ENCODE measurements at regions not wholly inside any gene's neighbourhood (a gene's known extent, or its start where the extent isn't known, plus 50 kb on each side); places are given as distances from the start of the nearest gene placed in this dataset.

DNA sequence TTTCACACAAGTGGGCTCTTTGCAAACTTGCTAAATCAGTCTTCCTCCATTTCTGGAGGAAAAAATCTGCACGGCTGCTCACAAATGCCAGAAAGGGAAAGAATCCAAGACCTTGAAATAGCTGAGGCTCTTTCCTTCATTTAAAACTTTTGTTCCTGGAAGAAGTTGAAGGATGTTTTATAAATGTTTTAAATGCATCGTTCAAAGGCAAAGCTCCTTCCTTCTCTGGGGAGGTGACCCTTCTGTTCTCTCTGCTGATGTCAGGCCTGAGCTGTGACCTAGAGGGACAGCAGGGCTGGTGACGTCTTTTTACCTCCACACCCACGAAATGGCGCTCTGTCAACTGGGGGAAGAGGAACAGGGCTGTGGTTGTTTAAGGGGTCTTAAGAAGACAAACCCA, 376.4 kb upstream of the ZNF507 start:
- DNase-seq (ENCODE audit: low read depth in 2 of 3, low spot score in 1 of 3): no peak

DNA sequence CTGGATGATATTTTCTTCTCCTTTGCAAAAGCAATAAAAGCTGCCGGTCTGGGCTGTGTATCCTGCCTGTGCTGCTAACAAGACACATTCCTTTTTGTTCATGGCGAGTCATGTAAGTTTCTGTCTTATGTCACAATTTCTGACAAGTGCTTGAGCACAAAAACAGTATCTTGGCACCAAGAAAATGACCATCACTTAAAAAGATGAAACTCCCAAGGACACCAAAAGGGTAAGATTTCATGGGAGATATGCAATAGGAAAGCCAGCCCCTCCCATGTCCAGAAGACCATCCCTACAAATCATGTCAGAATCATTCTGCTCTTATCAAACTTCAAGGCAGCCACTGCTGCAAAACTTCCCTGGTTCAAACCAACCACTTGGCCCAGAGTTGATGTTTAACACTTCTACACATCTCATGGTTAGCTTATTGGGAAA, 375.4 kb upstream of the ZNF507 start:
- no peak for DNase-seq (ENCODE audit: low read depth in 2 of 3, low spot score in 1 of 3)

DNA sequence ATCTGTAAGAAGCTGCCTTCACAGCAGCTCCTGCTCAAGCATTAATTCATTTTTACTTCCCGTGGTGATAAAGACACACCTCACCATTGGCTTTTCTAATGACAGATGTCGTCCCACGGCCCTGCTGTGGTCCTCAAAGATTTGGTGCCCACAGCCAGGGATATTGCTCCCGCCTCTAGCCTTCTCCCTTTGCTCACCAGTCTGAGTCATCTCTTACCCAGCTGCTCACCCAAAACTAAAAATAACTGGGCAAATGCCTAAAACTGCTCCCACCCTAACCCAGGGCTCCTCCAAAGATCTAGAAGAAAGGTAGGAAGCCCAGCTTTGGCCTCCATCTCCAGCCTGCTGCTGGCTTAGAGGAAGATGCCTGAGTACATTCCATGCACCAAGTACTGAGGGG, 371.1 kb upstream of the ZNF507 start:
- DNase-seq (ENCODE audit: low read depth in 2 of 3, low spot score in 1 of 3): no peak

DNA sequence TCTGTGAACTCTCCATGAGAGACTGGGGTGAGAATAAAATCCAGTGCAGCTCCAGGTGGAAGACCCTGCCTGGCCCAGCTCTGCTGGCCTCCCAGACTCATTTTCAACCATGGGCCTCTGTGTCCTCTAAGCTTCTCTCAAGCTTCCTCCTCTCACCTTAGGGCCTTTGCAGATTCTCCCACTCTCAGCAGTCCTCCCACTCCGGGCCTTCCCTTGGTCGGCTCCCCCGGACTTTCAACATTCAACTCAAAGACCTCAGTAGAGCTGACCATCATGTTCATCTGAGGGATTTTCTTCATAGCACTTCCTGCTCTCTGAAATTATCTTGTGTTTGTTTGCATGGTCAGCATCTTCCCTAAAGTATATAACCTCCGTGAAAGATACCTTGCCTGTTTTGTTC, 370.5 kb upstream of the ZNF507 start:
- no peak for DNase-seq (ENCODE audit: low read depth in 2 of 3, low spot score in 1 of 3)

DNA sequence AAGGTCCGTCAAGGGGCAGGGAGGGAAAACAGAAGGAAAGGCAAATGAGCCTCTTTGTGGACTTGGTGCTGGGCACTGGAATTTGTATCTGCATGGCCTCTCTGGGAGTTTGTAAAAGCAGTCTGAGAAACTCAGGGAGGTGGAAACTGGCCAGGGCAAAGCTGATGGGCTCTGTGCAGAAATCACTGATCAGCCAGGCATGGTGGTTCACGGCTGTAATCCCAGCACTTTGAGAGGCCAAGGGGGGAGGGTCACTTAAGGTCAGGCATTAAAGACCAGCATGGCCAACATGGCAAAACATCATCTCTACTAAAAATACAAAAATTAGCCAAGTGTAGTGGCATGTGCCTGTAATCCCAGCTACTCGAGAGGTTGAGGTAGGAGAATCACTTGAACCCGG, 369.9 kb upstream of the ZNF507 start:
- DNase-seq (ENCODE audit: low read depth in 2 of 3, low spot score in 1 of 3): no peak

DNA sequence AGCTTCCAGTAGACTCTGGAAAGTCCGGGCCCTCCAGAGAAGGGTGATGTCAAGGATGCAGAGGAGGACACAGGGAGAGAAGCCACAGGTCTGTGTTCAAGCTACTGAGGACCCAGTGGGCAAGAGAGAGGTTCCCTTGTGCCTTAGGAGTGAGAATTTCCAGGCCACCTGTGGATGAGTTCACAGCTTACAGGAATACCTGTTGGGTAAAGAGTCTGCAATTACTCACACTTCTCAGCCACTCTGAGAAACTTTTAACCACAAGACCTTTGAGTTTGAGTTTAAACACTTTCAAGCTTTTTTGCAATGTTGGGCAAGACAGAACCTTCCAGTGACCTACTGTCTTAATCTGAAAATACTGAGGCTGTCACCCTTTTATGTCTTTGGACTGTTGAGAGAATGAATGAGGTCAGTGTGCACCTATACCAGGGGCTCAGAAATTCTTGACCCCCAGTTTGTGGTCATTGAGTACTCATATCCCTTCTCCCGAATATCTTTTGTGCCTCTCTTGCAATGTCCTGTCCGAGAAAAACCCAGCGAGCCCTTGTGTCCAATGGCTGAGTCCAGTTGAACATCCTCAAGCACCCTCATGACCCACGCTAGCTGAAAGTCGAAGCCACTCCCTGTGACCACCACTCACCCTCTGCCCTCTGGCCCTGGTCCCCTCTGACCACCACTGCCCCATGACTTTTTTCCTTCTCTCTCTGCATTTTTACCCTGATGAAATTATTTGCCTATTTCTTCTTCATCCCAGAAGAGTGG, 368.5 kb upstream of the ZNF507 start:
- DNase-seq (ENCODE audit: low read depth in 2 of 3, low spot score in 1 of 3): no peak

DNA sequence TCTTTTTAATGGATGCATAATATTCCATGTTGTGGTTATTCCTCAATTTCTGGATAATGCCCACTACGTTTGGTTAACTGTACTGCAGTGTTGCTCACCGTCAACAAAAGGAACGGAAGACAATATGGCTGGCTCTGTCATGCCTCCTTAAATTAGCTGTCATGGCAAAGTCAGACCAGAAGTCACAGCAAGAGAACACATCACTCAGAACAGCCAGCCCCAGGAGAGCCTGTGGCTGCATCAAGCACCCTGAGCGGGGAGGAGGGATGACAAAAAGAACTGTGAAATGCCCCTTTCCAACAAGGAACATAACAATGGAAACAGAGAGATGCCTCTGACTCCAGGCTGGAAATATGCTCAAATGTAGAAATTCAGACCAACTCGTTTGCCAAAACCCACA, 366.0 kb upstream of the ZNF507 start:
- DNase-seq (ENCODE audit: low read depth in 2 of 3, low spot score in 1 of 3): no peak

DNA sequence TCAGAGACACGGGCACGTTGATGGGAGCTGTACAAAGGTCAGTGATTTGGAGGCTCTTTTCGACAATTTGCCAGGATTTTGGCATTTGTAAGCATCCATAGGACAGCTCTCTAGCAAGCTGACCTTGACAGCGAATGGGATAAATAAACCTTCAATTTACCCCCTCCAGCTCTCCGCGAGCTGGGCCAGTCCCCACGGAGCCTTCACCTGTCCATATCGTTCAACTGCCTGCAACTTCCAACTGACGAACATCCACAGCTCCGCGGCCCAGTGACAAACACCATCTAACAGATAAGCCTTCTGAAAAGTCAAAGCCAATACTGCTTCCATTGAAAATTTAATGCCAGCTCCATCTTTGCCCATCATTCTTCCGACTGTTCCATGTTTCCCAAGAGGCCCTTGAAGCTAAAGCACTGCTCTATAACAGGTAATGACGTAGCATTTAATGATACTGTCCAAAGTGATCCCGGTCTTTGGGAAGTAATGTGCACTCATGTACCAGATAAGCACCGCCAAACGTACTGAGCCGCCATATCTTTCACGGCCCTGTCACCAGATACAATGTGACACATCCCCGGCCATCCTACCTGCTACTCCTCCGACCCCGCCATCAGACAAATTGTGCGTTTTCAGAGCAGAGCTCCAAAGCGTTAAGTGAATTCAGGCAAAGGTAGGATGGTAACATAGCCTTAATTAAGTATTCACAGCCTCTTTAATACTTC, 365.3 kb upstream of the ZNF507 start:
- no peak for DNase-seq (ENCODE audit: low read depth in 2 of 3, low spot score in 1 of 3)

DNA sequence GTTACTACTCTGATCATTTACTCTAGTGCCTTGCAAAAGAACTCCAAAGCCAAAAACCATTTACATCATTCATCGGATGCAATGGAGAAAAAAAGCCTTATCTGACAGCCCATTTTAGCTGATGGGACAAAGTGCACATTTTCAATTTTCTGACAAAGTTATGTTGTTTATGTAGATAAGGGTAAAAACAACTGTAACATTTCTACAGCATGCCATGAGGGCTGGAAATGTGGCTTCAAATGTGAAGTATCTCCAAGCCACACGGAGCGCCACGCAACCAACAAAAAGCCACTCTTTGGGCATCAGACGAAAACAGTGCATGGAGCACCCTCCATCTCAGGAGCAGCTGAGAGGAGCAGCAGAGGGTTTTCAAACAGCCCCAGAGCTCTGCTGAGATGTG, 364.6 kb upstream of the ZNF507 start:
- no peak for DNase-seq (ENCODE audit: low read depth in 2 of 3, low spot score in 1 of 3)

DNA sequence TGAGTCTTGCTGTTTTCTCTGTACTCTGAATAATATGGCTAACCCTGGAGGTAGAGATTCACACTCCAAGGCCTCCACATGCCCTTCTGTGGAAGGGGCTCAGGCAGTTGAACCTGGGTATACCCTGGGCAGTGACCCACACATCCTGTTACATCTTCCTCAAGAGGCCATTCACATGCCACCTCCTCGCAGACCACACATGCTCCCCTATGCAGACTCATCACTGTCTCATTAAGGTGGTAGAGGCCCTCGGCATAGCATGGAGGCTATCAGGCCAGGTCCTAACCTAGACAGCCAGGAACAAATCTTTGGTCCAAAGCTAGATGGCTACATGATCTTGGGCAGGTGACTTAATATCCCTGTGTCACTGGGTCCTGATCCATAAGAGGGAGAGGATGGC, 363.9 kb upstream of the ZNF507 start:
- no peak for DNase-seq (ENCODE audit: low read depth in 2 of 3, low spot score in 1 of 3)

DNA sequence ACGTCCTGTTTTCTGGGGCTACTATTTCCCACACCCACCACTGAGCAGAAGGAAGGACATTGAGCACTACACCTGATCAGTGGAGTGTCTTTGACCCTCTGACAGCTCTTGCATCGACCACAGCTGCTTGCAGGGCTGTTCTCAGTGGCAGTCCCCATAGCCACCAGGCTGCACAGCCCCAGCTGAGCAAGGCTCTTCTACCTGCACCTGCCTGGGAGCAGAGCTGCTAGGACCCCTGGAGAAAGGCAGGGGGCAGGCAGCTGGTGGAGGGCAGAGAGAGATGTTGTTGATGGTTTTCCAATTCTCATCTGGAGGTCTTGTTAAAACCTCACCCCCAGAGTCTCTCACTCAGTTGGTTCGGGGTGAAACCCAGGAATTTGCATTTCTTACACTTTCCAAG, 361.8 kb upstream of the ZNF507 start:
- DNase-seq (ENCODE audit: low read depth in 2 of 3, low spot score in 1 of 3): no peak

DNA sequence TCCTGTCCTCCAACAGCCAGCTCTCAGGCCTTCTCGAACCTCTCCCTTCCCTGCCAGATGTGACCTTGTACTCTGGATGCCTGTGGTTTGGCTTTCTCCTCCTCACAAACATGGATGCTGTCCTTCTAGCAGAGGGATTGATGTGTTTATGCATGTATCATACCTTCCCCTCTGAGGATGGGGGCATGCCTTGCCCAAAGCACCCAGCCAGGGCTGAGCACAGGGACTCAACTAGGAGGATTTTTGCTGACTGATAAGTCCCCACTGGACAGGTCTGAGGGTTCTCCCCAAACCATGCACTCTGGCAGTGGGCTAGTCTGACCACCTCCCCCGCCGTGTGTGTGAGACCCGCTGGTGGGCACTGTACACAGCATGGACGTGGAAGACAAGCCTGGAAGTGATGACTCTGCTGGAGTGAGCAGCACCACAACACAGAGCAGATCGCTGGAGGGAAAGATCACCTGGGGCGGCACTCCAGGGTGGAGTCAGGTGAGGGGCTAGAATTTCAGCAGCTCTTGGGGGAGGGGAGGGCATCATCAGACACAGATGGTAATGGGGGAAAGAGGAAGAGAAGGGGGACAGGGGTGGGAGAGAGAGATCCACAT, 360.3 kb upstream of the ZNF507 start:
- no peak for DNase-seq (ENCODE audit: low read depth in 2 of 3, low spot score in 1 of 3)

DNA sequence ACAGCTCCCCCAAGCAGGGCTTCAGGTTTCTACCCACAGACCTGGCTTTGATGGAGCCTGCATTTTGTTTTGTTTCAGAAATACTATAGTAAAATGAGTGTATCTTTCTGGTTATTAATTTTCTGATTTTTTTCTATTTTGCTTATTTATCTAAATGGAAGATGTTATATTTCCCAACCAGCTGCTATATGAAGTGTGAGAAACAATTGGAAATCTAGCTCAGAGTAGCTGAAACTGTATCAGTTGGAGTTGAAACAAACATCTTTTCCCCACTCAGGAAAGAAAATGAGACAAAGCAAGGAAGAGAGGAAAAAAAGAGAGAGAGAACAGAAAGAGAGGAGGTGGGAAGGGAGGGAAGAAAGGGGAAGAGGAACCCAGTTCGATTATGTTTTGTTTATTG, 358.5 kb upstream of the ZNF507 start:
- DNase-seq (ENCODE audit: low read depth in 2 of 3, low spot score in 1 of 3): no peak

DNA sequence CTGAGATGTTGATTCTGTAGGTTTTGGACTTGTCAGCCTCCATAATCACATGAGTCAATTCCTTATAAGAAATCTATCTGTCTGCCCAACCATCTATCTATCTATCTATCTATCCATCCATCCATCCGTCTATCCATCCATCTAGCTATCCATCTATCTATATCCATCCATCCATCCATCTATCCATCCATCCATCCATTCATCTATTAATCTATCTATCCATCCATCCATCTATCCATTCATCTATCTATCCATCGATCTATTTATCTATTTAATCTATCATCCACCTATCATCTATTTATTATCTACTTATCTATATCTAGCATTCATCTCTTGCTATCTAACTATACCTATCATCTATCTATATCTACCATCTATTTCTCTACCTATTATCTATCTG, 357.2 kb upstream of the ZNF507 start:
- DNase-seq (ENCODE audit: low read depth in 2 of 3, low spot score in 1 of 3): no peak

DNA sequence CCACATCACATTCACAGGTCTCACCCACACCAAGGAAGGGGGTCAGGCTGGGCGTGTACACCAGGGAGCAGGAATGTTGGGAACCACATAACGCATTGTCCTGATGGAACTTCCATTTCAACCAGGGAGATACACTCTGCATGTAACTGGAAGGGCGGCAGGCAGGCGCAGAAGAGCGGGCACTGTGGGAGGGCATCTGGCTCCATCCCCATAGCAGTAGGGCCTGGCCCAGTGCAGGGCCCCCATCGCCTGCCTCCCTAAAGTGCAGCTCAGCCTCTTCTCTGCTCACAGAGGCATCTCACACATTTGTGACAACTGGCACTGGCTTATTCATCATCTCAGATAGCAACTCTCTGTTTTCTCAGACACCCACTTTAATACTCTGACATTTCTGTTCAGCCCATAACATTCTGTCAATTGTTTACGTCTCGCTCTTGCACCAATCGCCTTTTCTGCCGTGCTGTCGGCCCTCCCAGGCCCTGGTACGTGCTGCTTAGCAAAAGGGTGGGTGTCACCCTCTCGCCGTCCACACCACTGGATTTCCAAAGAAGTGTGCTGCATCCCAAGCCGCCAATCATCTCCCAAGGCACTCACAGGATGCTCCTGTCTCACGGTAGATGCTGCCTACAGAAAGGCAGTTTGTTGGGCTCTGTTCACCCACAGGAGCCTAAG, 353.3 kb upstream of the ZNF507 start:
- DNase-seq (ENCODE audit: low read depth in 2 of 3, low spot score in 1 of 3): no peak

DNA sequence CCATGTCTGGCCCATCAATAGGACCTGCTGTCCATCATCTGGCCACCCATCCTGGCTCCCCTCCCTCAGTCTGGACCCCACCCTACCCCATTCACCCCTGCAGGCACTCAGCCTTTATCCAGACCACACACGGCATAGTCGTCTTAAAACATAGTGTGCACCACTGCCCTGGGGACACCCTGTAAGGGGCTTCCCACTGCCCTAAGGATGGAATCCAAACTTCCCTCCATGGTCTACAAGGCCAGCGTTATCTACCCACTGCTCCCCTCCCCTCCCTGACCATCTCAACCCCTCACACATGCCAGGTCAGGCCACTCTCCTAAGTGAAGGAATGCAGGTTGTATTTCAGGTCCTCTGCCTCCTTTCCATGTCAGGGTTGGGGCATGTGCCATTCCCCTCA, 352.7 kb upstream of the ZNF507 start:
- no peak for DNase-seq (ENCODE audit: low read depth in 2 of 3, low spot score in 1 of 3)

DNA sequence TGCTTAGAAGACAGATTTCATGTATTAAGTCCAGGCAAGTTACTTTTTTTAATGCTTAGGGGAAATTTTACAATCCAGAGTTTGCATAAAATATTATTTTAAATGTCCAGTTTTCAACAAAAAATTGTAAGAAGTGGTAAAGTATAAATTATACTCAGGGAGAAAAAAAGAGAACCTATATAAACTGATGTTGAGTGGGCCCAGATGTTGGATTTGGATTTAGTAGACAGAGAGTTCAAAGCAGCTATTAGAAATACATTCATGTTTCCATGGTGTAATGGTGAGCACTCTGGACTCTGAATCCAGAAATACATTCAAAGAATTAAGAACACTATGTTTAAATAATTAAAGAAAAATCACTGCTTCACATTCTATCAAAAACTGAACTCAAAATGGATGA, 349.9 kb upstream of the ZNF507 start:
- no peak for DNase-seq (ENCODE audit: low read depth in 2 of 3, low spot score in 1 of 3)

DNA sequence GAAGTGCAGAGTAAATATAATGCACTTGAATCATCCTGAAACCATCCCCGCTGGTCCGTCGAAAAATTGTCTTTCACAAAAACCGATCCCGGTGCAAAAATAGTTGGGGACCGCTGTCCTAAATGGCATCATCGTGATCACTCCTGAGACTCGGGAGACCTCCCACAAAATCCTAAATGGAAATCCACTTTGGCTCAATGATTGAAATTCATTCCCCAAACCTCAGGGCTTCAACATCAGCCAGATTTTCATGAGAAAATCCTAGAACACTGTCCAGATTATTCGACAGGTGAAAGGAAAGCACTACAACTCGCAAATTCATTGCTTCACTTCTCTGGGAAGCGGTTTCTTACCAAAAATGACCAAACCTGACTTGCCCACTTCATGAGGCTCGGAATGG, 335.3 kb upstream of the ZNF507 start:
- no peak for DNase-seq (ENCODE audit: low read depth in 2 of 3, low spot score in 1 of 3)

DNA sequence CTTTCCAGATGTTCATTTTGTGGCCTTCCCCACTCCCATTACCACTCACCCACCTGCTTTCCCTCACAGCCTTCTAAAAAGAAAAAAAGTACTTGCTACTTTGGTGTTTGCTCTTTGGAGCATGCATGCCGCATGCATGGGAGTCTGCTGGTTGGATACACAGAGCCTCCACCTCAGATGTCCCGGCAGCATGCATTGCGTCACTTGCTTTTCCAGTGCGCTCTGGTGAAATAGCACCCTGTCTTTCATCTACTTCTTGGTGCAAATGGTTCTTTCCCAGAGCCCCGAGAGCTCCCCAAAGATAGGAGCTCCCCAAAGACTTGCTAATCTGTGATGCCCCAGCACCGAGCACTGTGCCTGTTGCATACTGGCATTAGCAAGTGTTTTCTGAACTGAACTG, 333.2 kb upstream of the ZNF507 start:
- no peak for DNase-seq (ENCODE audit: low read depth in 2 of 3, low spot score in 1 of 3)

DNA sequence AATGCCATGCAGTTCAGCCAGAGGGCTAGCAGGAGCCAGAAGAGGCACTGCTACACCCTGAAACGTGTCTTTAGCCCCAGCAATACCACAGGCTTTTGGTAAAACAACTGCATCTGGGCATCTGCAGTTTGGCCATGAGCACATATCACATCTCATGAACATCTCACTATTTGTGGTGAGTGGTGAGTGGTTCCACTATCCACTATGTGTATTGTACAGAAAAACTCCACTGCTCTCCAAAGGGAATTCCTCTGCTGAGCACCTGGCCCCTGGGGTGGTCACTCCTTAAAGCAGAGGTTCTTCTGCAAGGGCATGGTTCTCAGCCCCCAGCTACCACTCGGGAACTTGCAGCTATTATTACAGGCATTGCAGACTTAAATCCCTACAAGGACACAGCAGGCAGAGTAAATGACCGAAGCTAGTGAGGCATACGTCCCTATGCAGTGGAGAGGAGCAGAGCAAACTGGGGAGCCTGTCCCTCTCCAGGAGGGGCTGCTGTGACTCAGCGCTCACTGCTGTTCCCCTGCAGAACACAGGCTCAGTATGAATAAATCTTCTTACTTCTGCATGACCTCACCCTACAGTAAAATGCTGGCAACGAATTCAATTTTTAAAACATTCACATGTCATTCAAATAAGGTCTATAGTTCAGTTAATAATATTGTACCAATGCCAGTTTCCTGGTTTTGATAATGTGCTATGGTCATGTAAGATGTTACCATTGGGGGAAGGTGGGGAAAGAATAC, 332.4 kb upstream of the ZNF507 start:
- no peak for DNase-seq (ENCODE audit: low read depth in 2 of 3, low spot score in 1 of 3)

Data from stimulated activated CD4-positive, alpha-beta T cell treated with anti-CD3 and anti-CD28 coated beads, Interleukin-12 subunit alpha, Interleukin-12 subunit beta, amount 100 ng/mL, for 48 hours (primary cell).